Pulmonary artery endothelial cell (primary cell): ENCODE measurements at regions not wholly inside any gene's neighbourhood (a gene's known extent, or its start where the extent isn't known, plus 50 kb on each side); places are given as distances from the start of the nearest gene placed in this dataset.

Source experiments
- DNase-seq: peaks from one replicate; pipeline ENCODE4 v3.0.0-alpha.2; 2011; ENCODE audit warnings: low read depth, low spot score

DNA sequence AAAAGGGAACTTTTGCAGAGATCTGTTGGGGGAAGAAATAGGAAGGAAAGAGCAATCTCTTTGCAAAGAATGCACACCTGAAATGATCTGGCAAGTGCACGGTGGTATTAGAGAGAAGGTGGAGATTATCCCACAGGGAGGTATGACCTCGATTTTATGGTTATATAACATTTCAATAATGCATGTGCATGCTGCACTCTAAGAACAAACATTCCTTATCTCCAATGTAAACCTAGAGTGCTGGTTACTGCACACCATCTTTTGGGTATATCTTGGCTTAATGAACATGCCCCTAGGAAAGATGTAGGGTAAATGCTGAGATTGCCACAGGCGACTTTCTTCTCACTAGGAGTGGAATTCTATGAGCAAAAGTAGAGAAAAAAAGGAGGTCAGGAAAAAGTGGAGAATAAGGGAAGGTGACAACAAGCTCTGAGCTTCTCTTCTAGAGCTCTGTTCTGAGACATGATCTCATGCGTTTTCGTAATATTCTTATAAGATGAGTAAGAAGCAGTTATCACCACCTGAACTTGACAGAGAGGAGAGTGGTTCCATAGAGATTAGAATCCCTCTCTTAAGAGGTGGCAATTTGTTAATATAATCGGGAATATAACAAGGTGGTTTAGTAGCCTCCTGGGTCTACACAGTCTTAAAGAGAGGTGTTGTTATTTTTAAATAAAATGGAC, 117.5 kb upstream of the TMC3 start:
- DNase-seq: no peak

DNA sequence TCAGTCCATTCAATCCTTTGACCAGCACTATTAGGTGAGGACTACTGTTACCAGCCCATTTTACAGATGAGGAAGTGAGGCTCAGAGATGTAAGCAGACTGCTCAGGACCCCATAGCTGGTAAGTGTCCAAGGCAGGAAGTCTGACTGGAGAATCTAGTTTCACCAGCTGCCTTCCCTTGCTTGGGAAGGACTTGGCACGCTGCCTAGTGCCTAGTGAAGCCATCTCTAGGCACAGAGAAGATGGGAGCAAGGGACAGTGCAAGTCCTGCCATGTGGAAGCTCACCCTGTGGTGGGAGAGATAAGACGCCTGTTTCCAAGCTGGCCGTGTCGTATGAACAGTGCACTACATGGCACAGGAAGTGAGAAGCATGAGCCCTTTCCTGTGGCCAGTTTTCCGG, 111.8 kb upstream of the TMC3 start:
- DNase-seq: no peak

DNA sequence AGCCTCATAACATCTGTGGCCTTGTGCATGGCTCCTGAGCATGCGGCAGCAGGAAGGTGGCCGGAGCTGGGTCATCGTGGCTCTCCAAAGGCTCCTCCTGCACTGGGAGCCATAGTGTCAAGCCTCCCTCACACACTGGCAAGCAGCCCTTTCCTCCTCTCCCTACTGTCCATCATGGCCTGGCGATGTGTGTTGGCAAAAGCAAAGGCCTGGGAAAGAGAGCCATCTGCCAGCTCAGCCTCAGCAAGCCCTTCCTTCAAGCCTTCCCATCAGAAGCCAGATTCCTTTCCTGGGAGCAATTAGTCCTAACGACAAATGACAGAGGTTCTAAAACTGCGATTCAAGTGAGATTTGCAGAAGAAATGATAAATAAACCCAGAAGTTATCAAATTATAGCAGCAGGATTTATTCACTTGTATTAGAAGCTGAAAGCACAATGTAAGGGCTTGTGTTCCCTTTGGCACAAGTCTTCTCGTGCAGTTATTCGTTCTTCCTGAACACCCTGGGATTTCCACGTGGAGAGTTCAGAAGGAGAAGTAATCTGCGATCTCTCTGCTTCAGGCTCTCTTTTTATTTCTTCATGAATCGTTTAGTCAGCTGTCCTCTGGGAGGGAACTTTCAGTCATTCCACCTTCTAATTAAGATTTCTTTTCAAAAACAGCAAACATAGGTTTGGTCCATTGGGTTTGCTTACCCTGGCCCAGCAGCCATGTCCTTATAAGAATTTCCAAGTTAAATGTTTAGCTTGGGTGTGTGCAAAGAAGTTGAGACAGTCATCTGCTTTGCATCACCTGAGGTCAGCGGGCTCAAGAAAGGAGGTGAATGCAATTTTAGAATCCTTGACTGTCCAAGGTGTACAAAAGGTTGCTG, 110.3 kb upstream of the TMC3 start:
- DNase-seq: no peak

DNA sequence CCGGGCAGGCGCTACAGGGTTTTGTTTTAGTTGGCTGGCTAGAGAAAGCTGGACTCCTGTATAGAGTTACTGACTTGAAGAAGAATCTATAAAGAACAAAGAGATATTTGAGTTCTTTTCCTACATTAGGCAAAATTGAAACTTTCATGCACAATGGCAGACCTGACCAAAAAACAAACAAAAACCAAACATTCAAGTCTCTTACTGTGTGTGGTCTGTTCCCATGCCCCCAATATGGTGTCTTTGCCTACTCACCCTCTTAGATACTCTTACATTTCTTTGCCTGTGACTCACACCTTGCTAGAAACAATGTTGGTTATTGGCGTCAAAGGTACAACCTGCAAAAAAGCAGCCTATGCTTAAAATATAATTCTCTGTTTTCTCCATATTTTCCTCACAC, 109.5 kb upstream of the TMC3 start:
- no peak for DNase-seq

DNA sequence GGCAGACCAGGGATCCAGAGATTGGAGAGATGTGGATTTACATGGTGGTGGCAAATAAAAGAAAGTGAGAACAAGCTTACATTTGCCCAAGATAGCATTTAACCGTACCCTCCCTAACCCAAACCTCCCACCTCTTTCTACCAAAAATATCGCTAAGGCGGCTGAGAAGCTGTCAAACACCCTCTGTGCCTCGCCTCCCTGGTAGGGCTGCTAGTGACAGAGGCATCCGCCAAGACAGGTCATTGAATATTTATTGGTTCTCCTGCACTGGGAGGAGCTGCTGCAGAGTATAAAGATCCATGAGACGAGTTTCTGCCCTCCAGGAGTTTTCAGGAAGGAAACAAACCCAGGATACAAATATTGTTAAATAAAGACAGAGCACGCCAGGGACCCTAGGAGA, 107.3 kb upstream of the TMC3 start:
- DNase-seq: no peak

DNA sequence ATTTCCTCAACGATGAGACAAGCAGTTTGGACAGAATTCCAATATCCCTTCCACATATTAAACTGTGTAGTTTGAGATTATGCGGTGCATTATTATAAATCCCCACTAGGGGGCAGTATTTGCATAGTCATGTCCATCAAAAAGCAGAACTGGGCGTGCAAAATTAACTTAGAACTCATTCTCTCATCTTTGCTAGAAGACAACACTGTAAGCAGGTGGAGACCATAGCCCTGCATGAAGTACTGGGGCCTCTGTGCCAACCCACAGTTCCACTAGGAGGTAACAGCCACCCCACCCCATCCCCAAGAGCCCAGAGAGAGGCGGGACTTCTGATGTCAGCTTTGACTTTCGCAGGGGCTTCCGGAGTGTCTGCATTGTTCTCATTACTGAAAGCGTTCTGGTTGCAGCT, 106.6 kb upstream of the TMC3 start:
- DNase-seq: peak; percentile 13

DNA sequence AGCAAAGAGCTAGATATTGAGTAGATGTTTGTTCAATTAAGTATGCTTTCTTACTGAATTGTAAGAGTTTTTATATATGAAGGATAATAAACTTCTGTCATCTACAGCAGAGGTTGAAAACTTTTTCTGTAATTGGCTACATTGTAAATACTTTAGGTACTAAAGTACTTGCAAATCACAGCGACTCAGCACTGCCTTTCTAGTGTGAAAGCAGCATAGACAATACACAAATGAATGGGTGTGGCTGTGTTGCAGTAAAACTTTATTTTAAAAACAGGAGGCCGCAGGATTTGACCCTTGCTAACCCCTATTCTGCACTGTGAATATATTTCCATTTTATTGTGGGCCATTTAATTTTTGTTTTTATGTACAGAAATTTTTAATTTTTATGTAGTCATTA, 104.3 kb upstream of the TMC3 start:
- DNase-seq: no peak

DNA sequence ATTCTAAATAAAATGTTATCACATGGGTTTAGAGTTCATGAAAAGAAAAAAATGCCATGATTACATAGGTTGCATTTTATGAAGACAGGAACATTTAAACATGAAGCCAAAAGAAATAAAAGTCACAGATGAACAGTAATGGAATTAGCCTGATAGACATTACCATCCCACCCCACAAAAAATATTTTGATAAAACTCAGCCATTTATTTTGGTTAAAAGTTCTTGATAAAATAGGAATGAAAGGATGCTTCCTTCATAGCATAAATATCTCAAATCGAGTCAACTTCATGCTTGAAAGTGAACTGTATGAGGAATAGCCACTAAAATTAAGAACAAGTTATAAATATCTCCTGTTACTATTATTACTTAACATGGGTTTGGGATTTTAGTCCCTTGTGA, 101.9 kb upstream of the TMC3 start:
- DNase-seq: no peak

DNA sequence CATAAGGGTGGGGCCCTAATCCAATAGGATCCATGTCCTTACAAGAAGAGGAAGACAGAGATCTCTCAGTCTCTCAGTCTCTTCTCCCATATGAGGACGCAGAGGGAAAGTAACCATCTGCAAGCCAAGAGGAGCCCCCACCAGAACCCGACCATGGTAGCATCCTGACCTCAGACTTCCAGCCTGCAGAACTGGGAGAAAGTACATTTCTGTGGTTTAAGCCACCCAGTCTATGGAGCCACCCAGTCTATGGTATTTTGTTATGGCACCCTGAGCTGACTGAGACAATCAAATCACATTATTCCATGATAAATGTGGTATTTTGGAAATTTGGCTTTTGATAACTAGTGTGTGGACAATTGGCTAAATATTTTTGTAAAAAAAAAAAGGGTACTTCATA, 101.5 kb upstream of the TMC3 start:
- no peak for DNase-seq

DNA sequence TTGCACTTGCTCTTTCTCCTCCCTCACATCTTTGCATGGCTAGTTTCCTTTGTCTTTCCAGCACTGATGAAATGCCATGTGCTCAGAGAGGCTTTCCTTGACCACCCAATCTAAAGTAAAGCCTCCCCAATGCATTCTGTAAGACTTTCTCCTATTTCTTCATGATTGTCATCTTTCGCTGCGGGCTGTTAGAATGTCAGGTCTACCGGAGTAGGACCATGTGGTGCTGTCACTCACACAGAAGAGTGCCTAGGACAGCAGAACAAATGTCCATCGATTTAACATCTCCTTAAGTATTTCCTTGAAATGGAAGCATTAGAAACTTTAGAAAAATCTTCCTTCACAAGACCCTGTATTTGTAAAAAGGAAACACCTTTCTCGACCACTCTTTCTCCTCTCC, 99.9 kb upstream of the TMC3 start:
- DNase-seq: no peak

DNA sequence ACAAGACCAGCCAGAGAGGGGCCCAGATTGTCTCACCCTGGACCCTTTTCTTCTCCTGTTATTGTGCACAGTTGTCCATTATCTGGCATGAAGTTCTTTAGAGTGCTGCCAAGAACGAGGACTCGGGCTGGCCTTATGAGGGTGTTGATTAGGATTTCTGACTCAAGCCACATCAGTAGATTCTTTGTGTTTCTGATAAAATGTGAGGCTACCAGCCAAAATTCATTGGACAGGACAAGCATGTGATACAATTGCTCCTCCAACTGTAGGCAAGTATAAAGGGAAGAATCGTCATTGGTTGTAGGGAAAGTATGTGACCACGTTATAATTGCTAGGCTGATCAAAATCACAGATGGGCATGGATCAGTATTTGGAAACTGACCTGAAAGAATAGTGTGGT, 99.2 kb upstream of the TMC3 start:
- no peak for DNase-seq

DNA sequence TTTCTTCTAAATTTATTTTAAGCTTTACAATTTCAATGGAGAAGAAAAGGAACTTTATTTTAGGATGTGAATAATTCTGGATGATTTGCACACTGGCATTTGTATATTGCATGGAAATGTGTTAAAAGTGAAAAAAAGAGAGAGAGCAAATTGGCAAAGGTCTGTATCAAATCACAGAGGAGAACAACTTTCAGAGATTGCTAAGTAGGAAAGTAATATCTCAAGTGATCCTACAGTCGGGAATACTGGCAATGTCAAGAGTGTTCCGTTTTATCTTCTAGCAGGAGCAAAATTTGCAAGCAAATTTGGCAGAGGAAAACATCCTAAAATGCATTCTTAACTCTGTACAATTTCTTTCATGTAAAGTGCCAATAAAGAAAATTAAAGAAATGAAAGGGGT, 97.1 kb upstream of the TMC3 start:
- no peak for DNase-seq

DNA sequence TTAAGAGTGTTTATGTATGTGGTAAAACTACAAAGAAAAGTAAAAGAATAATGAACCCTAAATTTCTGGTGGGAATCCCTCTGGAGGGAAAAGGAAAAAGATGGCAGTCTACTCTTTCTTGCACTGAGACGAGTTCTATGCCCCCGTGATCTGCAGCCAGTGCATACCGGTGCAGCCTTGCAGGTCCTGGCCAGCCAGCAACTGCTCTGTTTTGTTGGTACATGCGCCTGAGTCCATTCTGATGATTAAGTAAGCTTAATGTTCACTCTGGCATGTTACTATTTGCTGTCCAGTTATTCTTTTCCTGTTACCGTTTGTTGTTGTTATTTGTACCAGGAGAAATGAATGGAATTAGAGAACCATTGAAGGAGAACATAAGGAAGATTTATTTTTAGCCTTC, 95.1 kb upstream of the TMC3 start:
- no peak for DNase-seq

DNA sequence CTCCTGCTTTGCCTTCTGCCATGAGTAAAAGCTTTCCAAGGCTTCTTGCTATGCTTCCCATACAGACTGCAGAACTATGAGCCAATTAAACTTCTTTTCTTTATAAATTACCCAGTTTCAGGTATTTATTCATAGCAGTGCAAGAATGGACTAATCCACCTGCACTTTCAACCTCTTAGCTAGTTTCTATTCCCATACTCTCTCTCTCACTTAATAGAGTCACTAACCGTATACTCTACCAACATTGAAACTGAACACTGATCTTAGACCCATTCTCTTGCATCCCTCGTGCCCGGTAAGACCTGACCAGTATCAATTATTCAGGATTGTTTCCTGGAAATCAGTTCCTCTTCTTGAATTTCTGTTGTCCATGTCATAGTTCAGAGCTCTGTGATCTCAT, 92.7 kb upstream of the TMC3 start:
- DNase-seq: no peak

DNA sequence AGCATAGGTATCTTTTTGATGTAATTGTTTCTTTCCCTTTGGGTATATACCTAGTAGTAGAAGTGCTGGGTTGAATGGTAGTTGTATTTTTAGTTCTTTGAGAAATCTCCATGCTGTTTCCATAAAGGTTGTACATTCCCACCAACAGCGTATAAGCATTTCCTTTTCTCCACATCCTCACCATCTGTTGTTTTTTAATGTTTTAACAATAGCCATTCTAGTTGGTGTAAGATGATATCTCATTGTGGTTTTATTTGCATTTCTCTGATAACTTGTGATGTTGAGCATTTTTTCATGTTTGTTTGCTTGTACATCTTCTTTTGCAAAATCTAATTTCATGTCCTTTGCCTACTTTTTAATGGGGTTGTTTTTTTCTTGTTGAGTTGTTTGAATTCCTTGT, 80.0 kb upstream of the TMC3 start:
- DNase-seq: no peak

DNA sequence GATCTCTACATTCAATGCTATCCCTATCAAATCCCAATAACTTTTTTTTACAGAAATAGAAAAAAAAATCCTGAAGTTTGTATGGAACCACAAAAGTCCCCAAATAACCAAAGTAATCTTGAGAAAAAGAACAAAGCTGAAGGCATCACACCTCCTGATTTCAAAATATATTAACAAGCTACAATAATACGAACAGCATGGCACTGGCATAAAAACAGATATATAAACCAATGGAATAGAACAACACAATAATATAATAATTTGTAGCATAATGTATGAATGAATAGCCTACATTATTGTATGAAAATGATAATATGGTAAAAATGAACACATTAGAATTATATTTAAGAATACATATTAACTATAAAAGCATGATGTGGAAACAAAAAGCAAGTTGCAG, 76.7 kb upstream of the TMC3 start:
- DNase-seq: no peak

DNA sequence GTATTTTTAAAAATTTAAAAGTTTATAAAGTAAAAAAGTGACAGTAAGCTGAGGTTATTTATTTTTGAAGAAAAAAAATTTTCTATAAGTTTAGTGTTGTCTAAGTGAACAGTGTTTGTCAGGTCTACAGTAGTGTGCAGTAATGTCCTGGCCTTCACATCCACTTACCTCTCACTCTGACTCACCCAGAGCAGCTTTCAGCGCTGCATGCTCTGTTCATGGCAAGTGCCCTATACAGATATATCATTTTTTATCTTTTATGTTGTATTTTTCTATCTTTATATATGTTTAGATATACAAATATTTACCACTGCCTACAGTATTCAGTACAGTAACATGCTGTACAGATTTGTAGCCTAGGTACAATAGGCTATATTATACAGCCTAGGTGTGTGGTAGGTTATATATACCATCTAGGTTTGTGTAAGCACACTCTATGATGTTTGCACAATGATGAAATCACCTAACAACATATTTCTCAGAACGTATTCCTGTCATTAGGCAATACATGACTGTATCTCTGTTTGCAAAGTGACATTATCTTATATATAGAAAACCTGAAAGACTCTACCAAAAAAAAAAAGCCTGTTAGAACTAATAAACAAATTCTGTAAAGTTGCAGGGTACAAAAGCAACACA, 75.9 kb upstream of the TMC3 start:
- no peak for DNase-seq

DNA sequence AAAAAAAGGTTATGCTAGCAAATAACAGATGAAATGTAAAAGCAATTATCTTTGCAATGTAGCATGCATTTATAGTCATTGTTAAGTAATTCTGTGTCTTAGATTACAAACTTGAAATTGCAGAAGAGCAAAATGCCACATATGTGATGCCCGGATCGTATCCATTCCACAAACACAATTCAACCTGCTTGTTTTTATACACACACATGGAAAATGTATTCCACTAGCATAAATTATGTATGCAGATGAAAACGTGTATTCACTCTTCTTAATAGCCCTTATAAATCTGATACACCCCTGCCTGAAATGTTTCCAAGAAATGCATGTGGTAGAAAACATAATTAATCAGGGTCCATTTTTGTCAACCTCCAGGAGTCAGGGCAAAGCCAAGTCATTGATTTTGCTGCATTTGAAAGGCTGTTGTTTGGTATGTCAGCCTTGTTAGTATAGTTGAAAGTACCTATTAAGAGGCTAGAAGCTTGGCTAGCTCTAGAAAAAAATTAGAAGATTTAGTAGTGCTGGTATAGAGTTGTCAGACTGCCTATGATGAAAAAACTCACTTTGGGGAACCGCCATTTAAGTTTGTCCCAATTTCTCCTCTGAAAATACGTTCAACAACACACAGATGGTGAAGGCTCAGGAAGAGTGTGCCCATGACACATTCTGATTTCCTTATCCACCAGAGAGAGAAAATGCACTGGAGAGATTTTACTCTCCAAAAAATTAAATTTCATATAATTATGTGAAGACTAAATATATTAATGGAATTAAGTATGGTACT, 69.2 kb upstream of the TMC3 start:
- no peak for DNase-seq

DNA sequence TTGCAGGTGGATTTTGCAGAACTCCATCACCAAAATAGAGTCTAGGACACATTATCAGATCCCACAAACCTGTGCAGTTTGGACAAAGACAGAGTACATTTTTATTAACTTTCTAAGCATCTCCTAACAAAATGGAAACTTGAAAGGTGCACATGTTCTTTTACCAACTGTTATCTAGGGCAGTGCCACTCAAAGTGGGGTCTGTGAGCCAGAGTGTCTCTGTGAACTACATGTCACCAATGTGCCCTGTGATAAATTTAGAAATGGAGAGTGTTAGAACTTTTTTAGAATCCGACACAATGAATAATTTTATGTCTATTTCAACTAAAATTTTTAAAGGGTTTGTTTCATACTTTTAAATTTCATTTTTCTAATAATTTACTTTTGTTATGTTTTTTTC, 68.4 kb upstream of the TMC3 start:
- no peak for DNase-seq

DNA sequence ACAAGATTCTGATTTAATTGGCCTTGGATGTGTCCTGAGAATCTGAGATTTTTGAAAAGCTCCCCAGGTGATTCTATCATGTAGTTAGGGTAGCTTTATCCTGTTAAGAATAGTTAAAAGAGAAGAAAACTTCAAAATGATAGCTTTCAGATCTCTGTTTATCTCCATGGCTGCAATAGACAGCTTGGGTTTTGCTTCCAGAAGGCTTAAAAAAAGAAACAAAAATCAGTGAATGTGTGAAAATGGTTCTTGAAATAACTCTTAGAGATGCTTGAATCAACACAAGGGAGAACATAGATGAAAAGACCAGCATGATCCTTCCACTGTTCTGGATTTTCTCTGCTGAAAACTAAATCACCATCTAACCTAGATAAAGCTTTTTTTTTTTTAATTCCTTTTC, 60.8 kb upstream of the TMC3 start:
- no peak for DNase-seq

DNA sequence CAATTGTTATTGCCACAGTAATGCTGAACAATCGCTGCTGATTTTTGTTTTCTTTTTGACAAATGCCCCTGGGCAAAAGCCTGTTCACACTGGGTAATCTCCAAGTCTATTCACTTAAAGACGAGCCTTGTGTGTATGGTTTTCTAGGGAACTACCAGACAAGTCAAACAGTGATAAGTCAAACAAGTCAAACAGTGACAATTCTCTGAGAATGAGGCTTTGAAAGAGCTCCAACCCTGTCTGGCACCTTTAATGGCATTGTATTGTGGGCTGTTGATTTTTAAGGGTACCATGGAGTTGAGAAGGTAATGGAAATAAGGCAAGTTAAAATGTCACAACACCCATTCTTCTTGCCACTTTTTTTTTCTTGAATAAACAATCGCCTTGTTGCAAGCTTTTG, 59.4 kb upstream of the TMC3 start:
- no peak for DNase-seq

DNA sequence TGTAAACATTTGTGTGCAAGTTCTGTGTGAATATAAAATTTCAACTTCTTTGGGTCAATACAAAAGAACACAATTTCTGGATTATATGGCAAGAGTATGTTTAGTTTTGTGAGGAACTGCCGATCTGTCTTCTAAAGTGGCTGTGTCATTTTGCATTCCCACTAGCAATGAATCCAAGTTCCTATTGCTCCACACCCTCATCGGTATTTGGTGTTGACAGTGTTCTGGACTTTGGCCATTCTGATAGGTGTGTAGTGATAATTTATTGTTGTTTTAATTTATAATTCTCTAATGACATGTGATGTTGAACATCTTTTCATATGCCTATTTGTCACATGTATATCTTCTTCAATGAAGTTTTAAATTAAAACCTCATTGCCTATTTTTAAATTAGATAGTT, 58.2 kb upstream of the TMC3 start:
- no peak for DNase-seq
